GM18858 (cell line): ENCODE measurements at regions not wholly inside any gene's neighbourhood (a gene's known extent, or its start where the extent isn't known, plus 50 kb on each side); places are given as distances from the start of the nearest gene placed in this dataset.

Source experiments
- ATAC-seq: cut with Tn5 transposase; IDR thresholded peaks from one replicate; pipeline ENCODE4 v1.9.1; 2021; ENCODE audit not compliant: unreplicated experiment

DNA sequence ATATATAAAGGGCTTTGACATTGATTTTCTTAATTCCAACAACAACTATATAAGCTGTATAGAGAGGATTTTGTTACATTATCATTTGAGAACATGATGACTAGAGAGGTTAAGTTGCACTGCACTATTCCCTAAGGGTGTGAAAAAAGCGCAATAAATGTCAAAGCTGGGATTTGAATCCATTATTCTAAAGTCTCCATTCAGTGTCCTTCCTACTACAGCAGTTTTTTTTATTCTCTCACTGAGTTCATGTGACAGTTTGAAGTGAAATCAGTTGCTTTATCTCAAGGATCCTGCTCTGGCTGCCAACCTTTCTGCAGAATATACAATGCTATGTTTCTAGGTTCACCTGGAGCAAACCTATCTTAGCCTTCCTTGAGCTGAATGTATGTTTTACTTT, 177.5 kb downstream of the ANKRD50 start:
- no peak for ATAC-seq

DNA sequence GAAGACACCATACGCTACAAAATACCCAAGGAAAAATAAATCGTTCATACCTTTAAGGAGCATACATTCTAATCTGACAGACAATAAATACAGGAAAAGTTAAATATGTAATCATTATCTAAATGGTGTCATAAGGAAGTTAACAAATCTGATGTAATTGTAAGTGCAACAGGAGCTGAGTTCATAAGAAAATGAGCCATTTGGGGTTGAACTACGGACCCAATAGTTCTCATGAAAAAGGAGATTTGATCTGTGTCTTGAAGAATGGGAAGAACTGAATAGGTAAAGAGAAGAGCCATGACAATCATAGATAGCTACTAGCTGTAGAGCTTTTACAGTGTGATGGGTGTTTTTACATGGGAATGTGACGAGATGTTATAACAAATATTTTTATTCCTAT, 175.6 kb downstream of the ANKRD50 start:
- ATAC-seq: no peak

DNA sequence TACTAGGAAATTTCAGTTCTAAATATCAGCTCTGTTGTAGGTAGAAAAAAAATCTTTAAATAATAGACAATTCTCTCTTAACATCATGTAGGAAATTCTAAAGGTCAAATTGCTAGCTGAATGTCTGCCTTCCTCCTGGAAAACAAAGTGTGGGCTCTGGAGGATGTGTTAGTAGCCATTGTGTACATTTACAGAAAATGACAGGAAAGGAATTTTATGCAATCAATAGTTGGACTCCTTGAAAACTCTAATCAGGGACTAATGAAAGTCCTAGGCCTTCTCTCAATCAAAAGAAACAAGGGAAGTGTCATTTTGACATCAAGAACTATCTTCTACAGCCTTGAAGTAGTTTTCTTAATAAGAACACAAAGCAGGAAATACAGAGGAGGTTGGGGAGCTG, 174.6 kb downstream of the ANKRD50 start:
- ATAC-seq: no peak

DNA sequence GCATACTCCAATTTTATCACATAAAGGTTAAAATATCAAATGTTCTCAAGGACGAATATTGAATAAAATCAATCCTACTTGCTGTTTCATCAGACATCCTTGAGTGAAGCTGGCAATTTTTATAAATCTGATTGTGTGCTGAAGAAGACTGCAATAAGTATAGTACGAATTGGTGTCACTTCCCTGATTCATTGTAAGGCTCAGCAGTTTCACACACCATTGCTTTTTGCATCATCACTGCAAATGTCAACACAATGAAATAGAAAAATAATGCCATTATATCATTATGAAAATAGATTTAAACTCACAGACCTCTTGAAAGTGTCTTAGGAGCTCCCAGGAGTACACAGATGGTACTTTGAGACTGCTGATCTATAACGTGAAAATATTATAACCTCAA, 172.5 kb downstream of the ANKRD50 start:
- ATAC-seq: no peak

DNA sequence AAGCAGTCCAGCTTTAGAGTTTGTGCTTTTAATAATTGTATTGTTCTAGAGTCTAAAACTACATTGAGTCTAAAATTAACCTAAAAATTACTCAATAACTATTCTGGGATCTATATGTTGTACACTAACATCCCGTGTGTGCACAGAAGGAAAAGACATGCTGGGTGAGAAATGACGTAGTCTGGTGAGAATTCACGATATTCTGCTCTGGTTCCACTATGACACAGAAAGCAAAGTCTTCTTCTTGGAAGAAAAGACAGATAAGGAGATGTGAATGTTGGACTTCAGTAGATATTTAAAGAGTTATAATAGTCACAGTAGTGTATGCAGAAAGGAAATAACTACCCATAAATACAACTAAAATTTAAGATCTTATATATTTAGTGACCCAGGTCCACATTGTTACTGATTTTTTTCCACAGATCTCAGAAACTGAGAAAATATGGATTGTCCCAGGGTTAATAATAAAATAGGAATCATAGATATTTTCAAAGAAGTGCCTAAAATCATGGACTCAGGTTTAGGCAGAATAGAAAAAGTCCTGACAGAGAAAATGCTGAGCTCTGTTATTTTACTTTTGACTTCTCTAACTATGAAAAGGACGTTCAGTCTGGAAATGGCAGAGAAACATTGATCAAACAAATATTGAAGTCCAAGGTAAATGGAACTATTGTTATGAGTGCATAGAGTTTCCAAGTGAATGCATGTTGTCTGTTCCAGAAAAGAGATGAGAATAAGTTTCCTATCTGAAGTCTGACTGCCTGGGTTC, 170.7 kb downstream of the ANKRD50 start:
- ATAC-seq: no peak

DNA sequence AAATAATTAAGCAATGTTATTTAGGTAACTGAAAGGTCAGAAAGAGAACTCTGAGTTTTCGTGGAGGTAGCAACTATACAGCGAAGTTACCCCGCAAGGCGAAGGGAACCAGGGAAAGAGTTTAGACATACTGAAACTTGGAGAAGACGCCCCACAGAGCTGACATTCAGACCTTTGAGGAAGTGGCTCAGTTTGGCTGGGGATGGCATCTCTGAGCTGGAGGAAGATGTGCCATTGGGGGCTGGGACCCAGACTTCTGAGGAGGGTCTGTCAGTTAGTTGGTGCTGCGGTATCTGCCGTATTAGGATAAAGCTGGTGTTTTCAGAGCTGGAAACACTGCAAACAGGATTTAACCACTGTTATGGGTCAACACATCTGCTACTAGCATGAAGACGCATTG, 156.6 kb downstream of the ANKRD50 start:
- no peak for ATAC-seq

DNA sequence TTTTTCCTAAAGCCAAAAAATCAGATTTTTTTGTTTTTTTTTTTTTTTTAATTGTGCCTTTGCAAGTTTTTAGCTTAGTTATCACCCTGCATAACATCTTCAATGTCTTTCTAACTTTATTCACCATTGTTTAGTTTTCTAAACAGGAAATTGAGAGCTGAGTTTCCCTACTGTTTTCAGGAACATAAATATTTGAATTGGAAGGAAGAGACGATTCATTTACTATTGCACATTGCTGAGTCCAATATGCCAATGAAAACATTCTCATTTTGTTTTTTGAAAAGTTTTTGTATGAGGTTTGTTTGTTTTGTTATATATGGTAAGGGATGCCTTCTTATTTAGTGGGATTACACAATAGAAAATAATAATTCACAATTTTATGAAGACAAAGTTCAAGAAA, 148.4 kb downstream of the ANKRD50 start:
- ATAC-seq: no peak

DNA sequence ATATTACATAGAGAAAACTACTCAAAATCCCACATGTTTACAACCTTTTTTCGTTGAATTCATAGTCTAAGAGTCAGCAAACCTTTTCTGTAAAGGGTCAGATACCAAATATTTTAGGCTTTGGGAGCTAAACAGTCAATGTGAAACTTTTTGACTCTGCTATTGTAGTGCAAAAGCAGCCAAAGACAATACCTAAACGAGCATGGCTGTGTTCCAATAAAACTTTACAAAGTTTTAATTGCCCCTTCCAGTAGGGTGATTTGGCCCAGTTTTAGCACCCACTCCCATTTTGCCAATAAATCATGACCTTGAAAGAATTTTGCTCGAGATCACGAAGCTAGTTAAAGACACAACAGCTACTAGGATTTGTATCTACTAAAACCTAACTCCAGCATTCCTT, 147.2 kb downstream of the ANKRD50 start:
- ATAC-seq: no peak

DNA sequence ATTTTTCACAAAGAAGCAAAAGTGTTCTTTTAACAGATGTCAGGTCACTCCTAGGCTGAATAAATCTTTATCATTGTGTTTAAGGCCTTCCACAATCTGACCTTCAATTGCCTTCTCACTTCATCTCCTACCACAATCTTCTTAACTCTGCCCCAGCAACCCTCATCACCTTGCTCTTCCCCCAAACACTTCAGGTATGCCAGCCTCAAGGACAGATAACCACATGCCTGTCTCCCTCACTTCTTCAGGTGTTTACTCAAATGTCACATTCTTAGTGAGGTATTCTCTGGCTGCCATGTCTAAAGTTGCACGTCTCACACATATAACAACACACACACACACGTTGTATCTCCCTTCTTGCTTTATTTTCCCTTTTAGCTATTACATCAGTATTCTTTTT, 146.5 kb downstream of the ANKRD50 start:
- no peak for ATAC-seq

DNA sequence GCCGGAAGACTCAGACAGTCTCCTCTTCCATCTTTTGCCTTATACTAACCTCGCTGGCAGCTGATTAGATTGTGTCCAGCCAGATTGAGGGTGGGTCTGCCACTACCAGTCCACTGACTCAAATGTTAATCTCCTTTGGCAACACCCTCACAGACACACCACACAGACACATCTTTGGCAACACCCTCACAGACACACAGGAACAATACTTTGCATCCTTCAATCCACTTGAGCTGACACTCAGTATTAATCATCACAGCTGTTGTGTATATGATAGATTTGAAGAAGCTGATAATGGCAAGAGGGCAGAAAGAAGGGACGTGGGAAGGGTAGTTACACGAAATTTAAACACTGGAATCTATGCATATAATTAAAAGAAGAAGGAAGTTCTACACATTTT, 139.5 kb downstream of the ANKRD50 start:
- no peak for ATAC-seq

DNA sequence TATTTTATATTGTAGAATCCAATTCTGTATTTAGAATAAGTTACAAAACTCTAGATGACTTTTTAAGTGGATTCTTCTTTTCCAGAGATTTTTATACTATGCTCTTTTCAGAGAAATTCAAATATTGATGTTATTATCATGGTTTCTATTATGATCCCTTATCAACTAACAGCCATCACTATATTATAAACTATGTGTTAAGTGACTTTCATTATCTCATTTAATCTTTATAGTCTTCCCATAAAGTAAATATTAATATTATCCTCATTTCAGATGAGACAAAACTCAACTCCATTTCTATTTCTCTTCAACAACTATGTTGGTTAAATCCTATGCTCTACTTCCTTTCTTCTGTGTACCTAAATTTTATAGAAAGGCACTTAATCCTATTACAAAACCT, 132.6 kb downstream of the ANKRD50 start:
- no peak for ATAC-seq

DNA sequence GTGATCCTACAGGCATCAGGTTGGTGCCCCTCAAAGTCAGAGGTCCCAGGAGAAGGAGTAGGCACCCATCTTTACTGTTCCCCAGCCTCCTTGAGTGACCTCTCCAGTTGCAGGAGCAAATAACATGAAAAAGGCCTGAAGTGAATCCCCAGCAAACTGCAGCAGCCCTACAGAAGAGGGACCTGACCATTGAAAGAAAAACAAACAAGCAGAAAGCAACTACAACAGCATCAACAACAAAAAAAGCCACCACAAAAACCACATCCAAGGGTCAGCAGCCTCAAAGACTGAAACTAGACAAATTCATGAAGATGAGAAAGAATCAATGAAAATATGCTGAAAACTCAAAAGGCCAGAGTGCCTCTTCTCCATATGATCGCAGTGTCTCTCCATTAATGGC, 128.7 kb downstream of the ANKRD50 start:
- ATAC-seq: no peak

DNA sequence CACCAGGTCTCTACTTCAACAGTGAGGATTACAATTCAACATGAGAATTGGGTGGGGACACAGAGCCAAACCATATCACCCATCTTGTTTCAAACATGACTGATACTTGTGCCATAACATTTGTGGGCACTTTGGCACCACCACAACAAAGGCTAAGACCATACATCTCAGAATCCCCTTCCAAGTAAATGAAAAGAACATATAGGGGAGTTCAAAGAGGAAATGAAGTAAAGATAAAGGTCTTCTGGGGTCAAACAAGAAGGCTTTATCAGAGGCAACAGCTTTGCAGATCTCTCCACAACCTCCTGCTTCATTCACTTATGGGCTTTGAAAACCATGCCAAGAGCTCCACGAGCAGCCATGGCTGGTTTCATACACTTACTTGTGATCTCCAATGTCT, 122.7 kb downstream of the ANKRD50 start:
- ATAC-seq: no peak

DNA sequence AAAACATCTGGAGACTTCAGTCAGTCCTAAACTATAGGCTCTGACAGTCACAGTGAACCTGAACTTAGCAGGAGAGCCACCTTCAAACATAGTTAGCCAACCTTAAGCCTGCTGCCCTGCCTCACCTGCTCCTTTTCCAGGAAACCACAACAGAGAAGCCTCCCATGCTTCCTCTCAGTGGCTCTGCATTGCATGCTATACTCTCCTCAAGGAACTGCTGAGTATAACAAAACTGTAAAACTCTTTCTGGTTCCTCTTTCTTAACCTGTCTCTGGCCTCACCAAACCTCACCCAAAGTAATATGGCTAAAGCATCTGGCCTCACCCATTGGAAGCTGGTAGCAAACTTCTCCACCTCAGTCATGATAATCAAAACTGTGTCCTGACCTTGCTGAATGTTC, 122.1 kb downstream of the ANKRD50 start:
- ATAC-seq: no peak

DNA sequence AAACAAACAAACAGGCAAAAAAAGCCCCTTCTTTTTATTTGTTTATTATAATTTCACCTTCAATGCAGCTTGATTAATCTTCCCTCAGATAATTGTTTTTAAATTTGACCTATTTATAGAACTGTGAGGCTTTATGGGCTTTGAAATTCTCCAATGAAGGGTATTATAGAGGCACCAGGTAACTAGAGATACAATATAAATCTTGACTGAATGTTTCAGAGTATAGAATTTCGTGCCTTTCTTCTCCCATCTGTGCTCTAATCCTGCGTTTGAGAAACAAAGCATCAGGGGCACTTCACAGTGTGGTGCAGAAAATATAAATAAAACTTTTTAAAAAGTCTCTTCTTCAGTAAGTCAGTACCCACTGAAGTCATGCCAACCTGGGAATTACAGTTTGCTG, 120.9 kb downstream of the ANKRD50 start:
- ATAC-seq: no peak

DNA sequence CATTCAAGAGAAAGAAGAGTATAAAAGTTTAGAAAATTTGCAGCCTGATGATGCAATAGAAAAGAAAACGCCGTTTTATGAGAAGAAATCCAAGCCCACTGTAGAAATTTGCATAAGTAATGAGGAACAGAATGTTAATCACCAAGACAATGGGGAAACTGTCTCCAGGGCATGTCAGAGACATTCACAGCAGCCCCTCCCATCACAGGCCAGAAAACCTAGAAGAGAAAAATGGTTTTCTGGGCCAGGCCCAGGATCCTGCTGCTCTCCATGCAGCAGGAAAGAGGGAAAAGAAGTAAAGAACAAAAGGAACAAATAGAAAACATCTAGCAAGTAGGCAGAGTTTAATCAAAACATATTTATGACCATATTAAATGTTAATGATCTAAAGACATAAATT, 119.0 kb downstream of the ANKRD50 start:
- ATAC-seq: no peak

DNA sequence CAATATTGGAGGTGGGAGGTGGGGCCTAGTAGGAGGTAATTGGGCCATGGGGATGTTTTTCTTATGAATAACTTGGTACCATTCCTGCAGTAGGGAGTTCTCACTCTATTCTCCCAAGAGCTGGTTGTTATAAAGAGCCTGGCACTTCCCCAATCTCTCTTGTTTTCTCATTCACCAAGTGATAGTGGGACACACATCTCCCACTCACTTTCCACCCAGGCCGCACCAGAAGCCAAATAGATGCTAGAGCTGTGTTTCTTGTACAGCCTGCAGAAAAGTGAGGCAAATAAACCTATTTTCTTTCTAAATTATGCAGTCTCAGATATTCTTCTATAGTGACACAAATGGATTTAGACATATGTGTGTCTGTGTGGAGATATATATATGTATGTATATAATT, 117.6 kb downstream of the ANKRD50 start:
- no peak for ATAC-seq

DNA sequence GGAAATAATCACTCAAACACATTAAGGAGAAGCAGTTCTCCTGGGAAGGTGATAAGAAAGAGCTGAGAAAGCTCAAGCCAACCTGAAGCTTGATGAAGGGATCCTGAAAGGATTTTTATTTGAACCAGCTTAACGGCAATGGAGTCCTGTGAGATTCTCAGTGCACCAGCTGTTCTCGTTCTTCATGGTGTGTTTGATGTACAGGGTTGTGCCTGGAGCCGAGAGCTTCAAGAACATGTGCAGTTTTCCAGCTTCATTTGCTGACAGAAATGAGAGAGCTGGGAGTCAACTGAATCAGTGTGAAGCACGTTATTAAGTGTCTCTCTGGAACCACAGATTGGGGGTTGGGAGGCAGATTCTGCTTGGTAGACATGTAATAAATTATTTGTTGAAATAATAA, 115.7 kb downstream of the ANKRD50 start:
- no peak for ATAC-seq

DNA sequence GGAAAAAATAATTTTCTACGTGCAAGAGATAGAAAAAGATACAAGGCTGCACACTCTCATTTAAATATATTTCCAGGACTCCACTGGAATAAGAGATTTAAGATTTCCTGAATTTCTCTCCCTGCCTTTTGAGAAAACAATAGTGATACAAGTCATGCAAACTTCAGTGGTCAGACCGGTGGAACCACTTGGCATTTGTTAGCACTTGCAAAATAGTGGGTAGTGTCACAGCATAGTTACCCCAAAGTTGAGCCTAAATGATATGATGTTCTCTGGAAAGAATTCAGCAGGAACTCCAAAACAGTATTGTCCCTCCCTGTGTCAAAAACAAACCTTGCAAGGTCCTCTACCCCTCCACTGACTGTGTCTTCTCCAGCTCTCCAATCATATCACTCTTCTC, 102.3 kb downstream of the ANKRD50 start:
- no peak for ATAC-seq
